ENCODE measurements at regions not wholly inside any gene's neighbourhood (a gene's known extent, or its start where the extent isn't known, plus 50 kb on each side); places are given as distances from the start of the nearest gene placed in this dataset.

GRCh38 chr9:1328341-1328740, 278.2 kb downstream of the DMRT2 start:
- no peak for TF ChIP-seq ELK1 (IDR thresholded peaks at IDR 0.05; ENCODE audit: low read depth, low read length)
- no peak for TF ChIP-seq CHD4 (IDR thresholded peaks at IDR 0.05; ENCODE audit: borderline replicate concordance)
- no peak for TF ChIP-seq RAD21 (conservative IDR thresholded peaks at IDR 0.05 in 1 of 2, IDR thresholded peaks at IDR 0.05 in 1 of 2)
- TF ChIP-seq HDAC2 (IDR thresholded peaks at IDR 0.05), result no peak
- TF ChIP-seq JUN (IDR thresholded peaks at IDR 0.05), result no peak
- TF ChIP-seq, protein P1, sequence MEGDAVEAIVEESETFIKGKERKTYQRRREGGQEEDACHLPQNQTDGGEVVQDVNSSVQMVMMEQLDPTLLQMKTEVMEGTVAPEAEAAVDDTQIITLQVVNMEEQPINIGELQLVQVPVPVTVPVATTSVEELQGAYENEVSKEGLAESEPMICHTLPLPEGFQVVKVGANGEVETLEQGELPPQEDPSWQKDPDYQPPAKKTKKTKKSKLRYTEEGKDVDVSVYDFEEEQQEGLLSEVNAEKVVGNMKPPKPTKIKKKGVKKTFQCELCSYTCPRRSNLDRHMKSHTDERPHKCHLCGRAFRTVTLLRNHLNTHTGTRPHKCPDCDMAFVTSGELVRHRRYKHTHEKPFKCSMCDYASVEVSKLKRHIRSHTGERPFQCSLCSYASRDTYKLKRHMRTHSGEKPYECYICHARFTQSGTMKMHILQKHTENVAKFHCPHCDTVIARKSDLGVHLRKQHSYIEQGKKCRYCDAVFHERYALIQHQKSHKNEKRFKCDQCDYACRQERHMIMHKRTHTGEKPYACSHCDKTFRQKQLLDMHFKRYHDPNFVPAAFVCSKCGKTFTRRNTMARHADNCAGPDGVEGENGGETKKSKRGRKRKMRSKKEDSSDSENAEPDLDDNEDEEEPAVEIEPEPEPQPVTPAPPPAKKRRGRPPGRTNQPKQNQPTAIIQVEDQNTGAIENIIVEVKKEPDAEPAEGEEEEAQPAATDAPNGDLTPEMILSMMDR (IDR thresholded peaks at IDR 0.05), result no peak

All from A549 (cell line).